GM10248 (cell line): ENCODE measurements at regions not wholly inside any gene's neighbourhood (a gene's known extent, or its start where the extent isn't known, plus 50 kb on each side); places are given as distances from the start of the nearest gene placed in this dataset.

ENCODE experiments used
- CTCF ChIA-PET: fragments of 300-600 bp; sonication (Branson Sonifier 250); formaldehyde crosslinking; extraction: SDS; loops from one replicate; lab custom pipeline; 2021; ENCODE audit warnings: antibody characterized with exemption; lab: Yijun Ruan, JAX
- POLR2A ChIA-PET: fragments of 350-650 bp; sonication (Branson Sonifier 250); formaldehyde crosslinking; extraction: SDS; loops from one replicate; lab custom pipeline; 2020; ENCODE audit warnings: antibody characterized with exemption; lab: Yijun Ruan, JAX
- DNase-seq: peaks from one replicate; pipeline ENCODE4 v3.0.0; 2012; ENCODE audit errors: extremely low spot score
- CTCF ChIP-seq: IDR thresholded peaks from 2 replicates; pipeline ENCODE4 v1.5.1; 2012; ENCODE audit warnings: mild to moderate bottlenecking, low read depth; ENCODE audit errors: extremely low read depth, missing control alignments, control extremely low read depth

- TF ChIP-seq CTCF: no peak
- DNase-seq: no peak
- ChIA-PET CTCF (interaction anchor here (1.0 to 1.5 kb wide), 2 partner anchors 9 to 19 kb away, joined by 3 to 4 read pairs; no protein-coding TSS in a partner anchor), POLR2A (no interaction called here)
Measured at GRCh38 chr18:40423291-40423690, 1531.7 kb upstream of the PIK3C3 start.

- CTCF ChIA-PET: no interaction called here
- no peak for DNase-seq
- POLR2A ChIA-PET: no interaction called here
- TF ChIP-seq CTCF: no peak
Measured at GRCh38 chr18:40420675-40421074, 1534.4 kb upstream of the PIK3C3 start.

- no peak for DNase-seq
- ChIA-PET POLR2A (no interaction called here), CTCF (interaction anchor here (1.1 kb wide), 1 partner anchor 9 kb away, joined by 3 read pairs; no protein-coding TSS in a partner anchor)
- no peak for TF ChIP-seq CTCF
Measured at GRCh38 chr18:40417501-40417900, 1537.5 kb upstream of the PIK3C3 start.

- no peak for DNase-seq
- no peak for TF ChIP-seq CTCF
- ChIA-PET CTCF (no interaction called here), POLR2A (no interaction called here)
Measured at GRCh38 chr18:40415821-40416220, 1539.2 kb upstream of the PIK3C3 start.

- POLR2A ChIA-PET: no interaction called here
- DNase-seq: no peak
- CTCF ChIA-PET: no interaction called here
- TF ChIP-seq CTCF: no peak
Measured at GRCh38 chr18:40415176-40415791, 1539.8 kb upstream of the PIK3C3 start.

- ChIA-PET CTCF (interaction anchor here (1.5 kb wide), 1 partner anchor 20 kb away, joined by 4 read pairs; no protein-coding TSS in a partner anchor), POLR2A (no interaction called here)
- no peak for TF ChIP-seq CTCF
- DNase-seq: no peak
Measured at GRCh38 chr18:40414155-40414754, 1540.8 kb upstream of the PIK3C3 start.
